ENCODE measurements at regions not wholly inside any gene's neighbourhood (a gene's known extent, or its start where the extent isn't known, plus 50 kb on each side); places are given as distances from the start of the nearest gene placed in this dataset.

GRCh38 chr1:36603461-36603860, 120.7 kb upstream of the CSF3R start:
- ChIA-PET POLR2A (ENCODE audit: partially characterized antibody) (no interaction called here), CTCF (ENCODE audit: partially characterized antibody) (interaction anchor here (0.9 to 10.4 kb wide), 8 partner anchors 7 to 490 kb away, joined by 3 to 94 read pairs (median 4); no protein-coding TSS in a partner anchor)
- Histone ChIP-seq H2BK20ac (ENCODE audit: low read length) (no peak overlapping the region), H3K4me1 (replicated peaks in 1 of 4; ENCODE audit: control insufficient read depth in 3 of 4, insufficient read depth in 4 of 4, low read length in 3 of 4) (no peaks in the 10 kb centered on the region; a peak in 1 of 7 replicates), H3K23me2 (ENCODE audit: low read depth, low read length) (peaks cover 4% of the 10 kb centered on the region; the same call in 1 of the 2 replicates), H3K27me3 (replicated peaks in 1 of 4; ENCODE audit: control insufficient read depth in 3 of 4, extremely low read depth in 1 of 4, insufficient read depth in 3 of 4, low read length in 3 of 4) (peaks cover 0 to 2% (median 0%) of the 10 kb centered on the region in 4 experiments; a peak in 1 of 7 replicates), H3K56ac (replicated peaks; ENCODE audit: insufficient read length, low read depth, low read length) (no peak overlapping the region), H3K36me3 (ENCODE audit: control insufficient read depth in 2 of 4, insufficient read depth in 4 of 4, low read length in 3 of 4) (no peaks in the 10 kb centered on the region), H3K4me2 (ENCODE audit: insufficient read depth in 1 of 2, low read depth in 2 of 2, low read length in 2 of 2) (no peak overlapping the region), H2AFZ (ENCODE audit: low read length) (no peak overlapping the region), H4K8ac (ENCODE audit: extremely low read depth, insufficient read depth, low read length) (no peak overlapping the region), H3K14ac (ENCODE audit: insufficient read length) (no peak overlapping the region), H4K20me1 (replicated peaks in 1 of 2; ENCODE audit: control insufficient read depth in 1 of 2, insufficient read depth in 2 of 2, low read length in 2 of 2) (no peaks in the 10 kb centered on the region), H2AK5ac (ENCODE audit: low read depth, low read length) (no peak overlapping the region), H4K91ac (replicated peaks; ENCODE audit: insufficient read length, low read length) (no peak overlapping the region), H3K79me2 (ENCODE audit: control insufficient read depth in 1 of 2, insufficient read depth in 2 of 2, low read length in 2 of 2) (no peaks in the 10 kb centered on the region), H2BK12ac (ENCODE audit: low read depth, low read length) (no peak overlapping the region), H3K9ac (replicated peaks in 1 of 4; ENCODE audit: extremely low read depth in 1 of 4, low read depth in 3 of 4, low read length in 3 of 4) (no peak overlapping the region), H3K27ac (ENCODE audit: low read depth, low read length) (no peak overlapping the region), H3K9me3 (ENCODE audit: insufficient read depth in 2 of 2, low read depth in 1 of 2, low read length in 1 of 2) (no peaks in the 10 kb centered on the region), H4K5ac (ENCODE audit: insufficient read length, low read depth, low read length) (no peak overlapping the region), H2BK5ac (ENCODE audit: low read depth, low read length) (no peak overlapping the region), H3K4ac (replicated peaks; ENCODE audit: insufficient read length, low read depth, low read length) (no peak overlapping the region), H3K18ac (ENCODE audit: extremely low read depth, low read length) (no peak overlapping the region), H3K23ac (ENCODE audit: insufficient read length) (no peak overlapping the region), H2BK15ac (ENCODE audit: low read length) (no peak overlapping the region), H2BK120ac (replicated peaks; ENCODE audit: low read depth, low read length) (no peak overlapping the region), H3K79me1 (ENCODE audit: low read depth, low read length) (no peaks in the 10 kb centered on the region), H3K4me3 (ENCODE audit: extremely low read depth in 1 of 4, insufficient read depth in 2 of 4, low read depth in 3 of 4, low read length in 4 of 4) (no peak overlapping the region)
- FAIRE-seq = no peak
- DNase-seq (ENCODE audit: low read depth in 1 of 2, low spot score in 2 of 2) = no peak
- TF ChIP-seq FOSL1 (IDR thresholded peaks at IDR 0.05; ENCODE audit: insufficient read depth, low read depth, low read length) = no peak
- TF ChIP-seq SIN3A (conservative IDR thresholded peaks at IDR 0.05 in 1 of 2, IDR thresholded peaks at IDR 0.05 in 1 of 2; ENCODE audit: low read depth in 1 of 2, low read length in 2 of 2) = no peak
- TF ChIP-seq CREB1 (IDR thresholded peaks at IDR 0.05) = no peak
- WGBS, 2 experiments (ENCODE audit: extremely low coverage in 1 of 2, insufficient coverage in 1 of 2, insufficient read length in 1 of 2, insufficient replicate concordance in 2 of 2, low coverage in 1 of 2, low lambda C conversion rate in 2 of 2, missing lambda C conversion rate in 1 of 2) = 90% methylated on average over 3 of the region's 3 CpGs; no CpG with 5 or more reads in 1 of the 2 experiments

Data from H1 (cell line).